GM12878 (cell line): ENCODE measurements at regions not wholly inside any gene's neighbourhood (a gene's known extent, or its start where the extent isn't known, plus 50 kb on each side); places are given as distances from the start of the nearest gene placed in this dataset.

Source experiments
- ATAC-seq: fragments of 200-7000 bp; cut with Tn5 transposase; 3 replicates; pipeline ENCODE4 v1.9.1; 2020; ENCODE audit warnings: mild to moderate bottlenecking, moderate library complexity
- BruUV-seq: library from RNA; stranded (reverse); fragments of 400-500 nt; replicated peaks from 2 replicates; lab custom pipeline; 2021; lab: Mats Ljungman, UMichigan
- CTCF ChIA-PET: fragments of 300-600 bp; sonication (Branson Sonifier 250); formaldehyde crosslinking; extraction: SDS; loops from one replicate; lab custom pipeline; 2021; ENCODE audit warnings: inconsistent platforms; lab: Yijun Ruan, JAX
- POLR2A ChIA-PET: fragments of 350-600 bp; formaldehyde crosslinking; extraction: SDS; loops from one replicate; lab custom pipeline; 2021; ENCODE audit warnings: inconsistent platforms; lab: Charles Lee
- RAD21 ChIA-PET: fragments of 300-600 bp; sonication (Branson Sonifier 250); formaldehyde crosslinking; loops from one replicate; lab custom pipeline; 2023; ENCODE audit warnings: antibody characterized with exemption; ENCODE audit not compliant: unreplicated experiment; lab: Charles Lee
- SMC1A ChIA-PET: fragments of 300-600 bp; sonication (Branson Sonifier 250); formaldehyde crosslinking; loops from one replicate; lab custom pipeline; 2023; ENCODE audit not compliant: unreplicated experiment, uncharacterized antibody; lab: Charles Lee
- DNase-seq: peaks from one replicate; pipeline ENCODE4 v3.0.0-alpha.2; 2011; ENCODE audit warnings: low read depth, low spot score
- FAIRE-seq: peaks from 3 replicates; lab custom pipeline; 2011; peaks lifted over from hg19 to GRCh38; lab: Jason Lieb, UNC
- H2AFZ ChIP-seq: 2 replicates; pipeline ENCODE4 v1.6.0; 2011; ENCODE audit warnings: low read depth, low read length, control low read depth; ENCODE audit not compliant: control insufficient read depth
- H3K27ac ChIP-seq: 2 replicates; pipeline ENCODE4 v1.5.1; 2011; ENCODE audit warnings: control low read depth; ENCODE audit not compliant: control insufficient read depth, insufficient read depth
- H3K27me3 ChIP-seq, 2 experiments: replicated peaks in 1 of 2; 2 replicates each; pipeline versions ENCODE4 v1.6.0 to v1.6.1; 2011; ENCODE audit warnings: low read length in 1 of 2; ENCODE audit not compliant: control insufficient read depth in 2 of 2, insufficient read depth in 2 of 2
- H3K36me3 ChIP-seq, 2 experiments: 2 replicates each; pipeline ENCODE4 v1.5.1; 2011; ENCODE audit warnings: low read length in 1 of 2; ENCODE audit not compliant: control insufficient read depth in 2 of 2, insufficient read depth in 2 of 2
- H3K4me1 ChIP-seq: 2 replicates; pipeline ENCODE4 v1.6.1; 2011; ENCODE audit warnings: mild to moderate bottlenecking, low read length, moderate library complexity, mixed read lengths; ENCODE audit not compliant: control insufficient read depth, insufficient read depth
- H3K4me2 ChIP-seq: 2 replicates; pipeline ENCODE4 v1.6.0; 2011; ENCODE audit warnings: control low read depth; ENCODE audit not compliant: control insufficient read depth, insufficient read depth
- H3K4me3 ChIP-seq: fragments of 200-600 bp; sonication (generic); 2 replicates; pipeline ENCODE4 v1.5.1; 2016
- H3K79me2 ChIP-seq: 2 replicates; pipeline ENCODE4 v1.6.0; 2011; ENCODE audit warnings: low read length; ENCODE audit not compliant: control insufficient read depth, insufficient read depth
- H3K9ac ChIP-seq: 2 replicates; pipeline ENCODE4 v1.8.0; 2011; ENCODE audit warnings: low read length, control low read depth, mixed read lengths; ENCODE audit not compliant: control insufficient read depth, insufficient read depth
- H3K9me3 ChIP-seq: replicated peaks from 3 replicates; pipeline ENCODE4 v1.5.1; 2011; ENCODE audit warnings: mild to moderate bottlenecking, low read length; ENCODE audit not compliant: control insufficient read depth, insufficient read depth
- H4K20me1 ChIP-seq: 2 replicates; pipeline ENCODE4 v1.6.0; 2011; ENCODE audit not compliant: control insufficient read depth, insufficient read depth
- BRCA1 ChIP-seq: IDR thresholded peaks from 2 replicates; pipeline ENCODE4 v1.6.1; 2011; ENCODE audit warnings: low read depth, low read length, improper control_type of control experiment
- EZH2 ChIP-seq: IDR thresholded peaks from 2 replicates; pipeline ENCODE4 v1.6.1; 2012; ENCODE audit warnings: low read depth, mild to moderate bottlenecking, control low read depth, inconsistent platforms, low read length, borderline replicate concordance; ENCODE audit not compliant: control insufficient read depth
- GABPA ChIP-seq: IDR thresholded peaks from 2 replicates; pipeline ENCODE4 v1.6.1; 2014; ENCODE audit warnings: antibody characterized with exemption, low read depth, mild to moderate bottlenecking, inconsistent platforms
- POLR2A ChIP-seq: IDR thresholded peaks from 2 replicates; pipeline ENCODE4 v1.6.1; 2011; ENCODE audit warnings: low read depth, mild to moderate bottlenecking, low read length
- RFX5 ChIP-seq: IDR thresholded peaks from 2 replicates; pipeline ENCODE4 v1.6.1; 2011; ENCODE audit warnings: low read depth, low read length, improper control_type of control experiment
- TAF1 ChIP-seq: IDR thresholded peaks from 2 replicates; pipeline ENCODE4 v1.6.1; 2011; ENCODE audit warnings: mild to moderate bottlenecking, low read depth, low read length, borderline replicate concordance
- TCF12 ChIP-seq: IDR thresholded peaks from 2 replicates; pipeline ENCODE4 v1.6.1; 2011; ENCODE audit warnings: low read depth, mild to moderate bottlenecking, low read length
- TCF3 ChIP-seq: IDR thresholded peaks from 2 replicates; pipeline ENCODE4 v1.6.1; 2012; ENCODE audit warnings: low read depth, mild to moderate bottlenecking, low read length, borderline replicate concordance; ENCODE audit not compliant: insufficient read depth
- WGBS: methylation state at CpG from one replicate; pipeline ENCODE4 v1.1.6; 2016; ENCODE audit warnings: low lambda C conversion rate; ENCODE audit not compliant: insufficient replicate concordance, insufficient coverage; ENCODE audit errors: missing lambda C conversion rate; 5-methylcytosine and 5-hydroxymethylcytosine counted together
- in situ Hi-C: fragments of 300-500 bp; cut with MboI; formaldehyde crosslinking; loops from 9 replicates; pipeline ENCODE4 v1.14.3; 2018; ENCODE audit warnings: mixed read lengths
- intact Hi-C: fragments of 100-400 bp; cut with micrococcal nuclease; formaldehyde crosslinking; loops from one replicate; pipeline ENCODE4 v1.14.2; 2022; ENCODE audit not compliant: unreplicated experiment
- TF ChIP-seq, protein P1 (sequence below): IDR thresholded peaks from 2 replicates; pipeline ENCODE4 v1.6.1; 2012; ENCODE audit warnings: low read length, inconsistent platforms

DNA sequence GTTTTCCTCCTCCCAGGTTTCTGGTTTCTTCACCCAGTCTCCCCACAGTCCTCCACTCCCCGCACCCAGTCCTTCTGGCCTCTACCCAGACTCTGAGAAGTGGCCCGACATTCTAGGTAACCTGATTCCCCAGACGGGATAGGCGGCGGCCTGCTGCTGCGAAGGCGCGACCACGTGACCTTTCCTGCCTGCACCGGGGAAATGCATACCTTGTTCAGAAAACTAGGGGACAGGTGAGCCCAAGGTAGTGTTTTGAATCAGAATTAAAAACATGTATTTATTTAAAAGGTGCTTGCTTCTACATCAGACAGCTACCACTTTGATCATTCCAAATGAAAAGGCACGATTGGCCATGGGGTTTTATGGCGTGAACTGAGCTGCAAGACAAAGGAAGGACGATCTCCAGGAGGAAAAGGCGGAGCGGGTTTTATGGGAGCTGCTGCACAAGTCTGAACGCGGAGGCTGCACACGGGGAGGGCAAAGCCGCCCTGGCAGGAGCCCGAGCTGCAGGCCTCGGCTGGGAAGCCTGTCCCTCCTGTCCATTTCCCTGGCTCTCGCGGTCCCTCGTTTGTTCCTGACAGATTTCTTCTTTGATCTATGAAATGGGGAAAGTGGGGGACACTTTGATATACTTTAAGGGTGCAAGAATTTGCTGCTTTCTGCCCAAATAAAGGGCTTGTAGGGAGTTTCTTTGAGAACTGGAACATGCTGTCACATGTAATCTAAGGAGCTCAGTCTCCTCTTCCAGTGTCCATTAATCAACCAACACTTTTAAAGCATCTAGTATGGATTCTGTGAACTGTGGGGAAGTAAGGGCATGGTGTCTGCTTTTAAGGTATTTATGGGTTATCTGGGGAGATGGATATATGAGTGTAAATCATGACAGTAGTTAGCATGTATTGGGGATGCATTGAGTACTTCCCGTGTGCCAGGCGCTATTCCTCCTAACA lies 150.9 kb downstream of the SPRY1 start:
- Histone ChIP-seq H3K36me3 (no peaks in the 10 kb centered on the region), H2AFZ (no peak overlapping the region), H3K9me3 (no peaks in the 10 kb centered on the region), H4K20me1 (no peaks in the 10 kb centered on the region), H3K4me3 (no peak overlapping the region), H3K9ac (no peak overlapping the region), H3K4me1 (no peaks in the 10 kb centered on the region), H3K4me2 (no peak overlapping the region), H3K27ac (no peak overlapping the region), H3K27me3 (no peaks in the 10 kb centered on the region; a peak in 1 of 4 replicates), H3K79me2 (no peaks in the 10 kb centered on the region)
- no peak for DNase-seq
- ChIA-PET SMC1A (no interaction called here), POLR2A (no interaction called here), CTCF (interaction anchor here (0.6 to 0.8 kb wide), 3 partner anchors 17 to 410 kb away, joined by 3 read pairs; no protein-coding TSS in a partner anchor), RAD21 (no interaction called here)
- no peak for FAIRE-seq
- no peak for TF ChIP-seq TCF12
- no peak for TF ChIP-seq BRCA1
- no peak for TF ChIP-seq EZH2
- TF ChIP-seq, protein P1, sequence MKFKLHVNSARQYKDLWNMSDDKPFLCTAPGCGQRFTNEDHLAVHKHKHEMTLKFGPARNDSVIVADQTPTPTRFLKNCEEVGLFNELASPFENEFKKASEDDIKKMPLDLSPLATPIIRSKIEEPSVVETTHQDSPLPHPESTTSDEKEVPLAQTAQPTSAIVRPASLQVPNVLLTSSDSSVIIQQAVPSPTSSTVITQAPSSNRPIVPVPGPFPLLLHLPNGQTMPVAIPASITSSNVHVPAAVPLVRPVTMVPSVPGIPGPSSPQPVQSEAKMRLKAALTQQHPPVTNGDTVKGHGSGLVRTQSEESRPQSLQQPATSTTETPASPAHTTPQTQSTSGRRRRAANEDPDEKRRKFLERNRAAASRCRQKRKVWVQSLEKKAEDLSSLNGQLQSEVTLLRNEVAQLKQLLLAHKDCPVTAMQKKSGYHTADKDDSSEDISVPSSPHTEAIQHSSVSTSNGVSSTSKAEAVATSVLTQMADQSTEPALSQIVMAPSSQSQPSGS: no peak
- no peak for TF ChIP-seq RFX5
- no peak for TF ChIP-seq GABPA
- TF ChIP-seq TCF3: no peak
- TF ChIP-seq POLR2A: no peak
- TF ChIP-seq TAF1: no peak
- in situ Hi-C loops: no loop called here
- BruUV-seq: no TSS peak
- no peak for ATAC-seq
- WGBS: 76% methylated on average over 26 of the region's 26 CpGs
- intact Hi-C loops: no loop called here
